ENCODE measurements at regions not wholly inside any gene's neighbourhood (a gene's known extent, or its start where the extent isn't known, plus 50 kb on each side); places are given as distances from the start of the nearest gene placed in this dataset.
"Not testable (repeated sequence)": the region's sequence is repeated elsewhere in the genome, so short reads cannot be mapped to it uniquely, and the experiment has no call there.

DNA sequence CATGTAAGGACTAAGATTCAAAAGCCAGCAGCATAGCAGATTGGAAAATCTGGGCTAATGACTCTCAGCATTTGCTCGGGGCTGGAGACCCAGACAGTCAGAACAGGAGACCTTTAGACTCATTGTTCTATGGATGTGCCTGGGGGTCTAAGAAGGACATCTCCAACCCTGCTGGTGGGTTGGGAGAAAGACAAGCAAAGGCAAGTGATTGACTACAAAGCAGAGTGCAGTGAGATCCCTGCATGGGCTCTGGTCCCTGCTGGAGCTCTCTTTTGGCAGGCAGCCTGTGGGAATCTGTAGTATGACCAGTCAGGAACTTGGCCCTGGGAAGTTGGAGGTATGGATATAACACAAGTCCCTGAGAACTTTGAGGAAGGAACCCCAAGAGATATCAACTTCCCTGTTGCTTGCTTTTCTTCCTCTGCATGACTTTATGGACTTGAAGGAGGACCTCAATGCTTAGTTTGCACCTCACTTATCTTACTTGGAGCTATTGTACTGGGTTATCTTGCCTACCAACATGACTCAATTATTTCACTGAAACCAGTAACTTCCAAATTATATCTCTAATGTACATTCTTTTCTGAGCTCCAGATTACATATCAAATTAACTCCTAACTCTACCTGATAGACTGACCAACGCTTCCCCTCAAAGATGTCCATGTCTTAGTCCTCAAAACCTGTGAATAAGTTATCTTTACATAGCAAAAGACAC, 236.0 kb downstream of the CYRIA start:
- H3K4me3 ChIP-seq (ENCODE audit: low read depth, low read length) = no peak overlapping the region
- TF ChIP-seq, protein P1, sequence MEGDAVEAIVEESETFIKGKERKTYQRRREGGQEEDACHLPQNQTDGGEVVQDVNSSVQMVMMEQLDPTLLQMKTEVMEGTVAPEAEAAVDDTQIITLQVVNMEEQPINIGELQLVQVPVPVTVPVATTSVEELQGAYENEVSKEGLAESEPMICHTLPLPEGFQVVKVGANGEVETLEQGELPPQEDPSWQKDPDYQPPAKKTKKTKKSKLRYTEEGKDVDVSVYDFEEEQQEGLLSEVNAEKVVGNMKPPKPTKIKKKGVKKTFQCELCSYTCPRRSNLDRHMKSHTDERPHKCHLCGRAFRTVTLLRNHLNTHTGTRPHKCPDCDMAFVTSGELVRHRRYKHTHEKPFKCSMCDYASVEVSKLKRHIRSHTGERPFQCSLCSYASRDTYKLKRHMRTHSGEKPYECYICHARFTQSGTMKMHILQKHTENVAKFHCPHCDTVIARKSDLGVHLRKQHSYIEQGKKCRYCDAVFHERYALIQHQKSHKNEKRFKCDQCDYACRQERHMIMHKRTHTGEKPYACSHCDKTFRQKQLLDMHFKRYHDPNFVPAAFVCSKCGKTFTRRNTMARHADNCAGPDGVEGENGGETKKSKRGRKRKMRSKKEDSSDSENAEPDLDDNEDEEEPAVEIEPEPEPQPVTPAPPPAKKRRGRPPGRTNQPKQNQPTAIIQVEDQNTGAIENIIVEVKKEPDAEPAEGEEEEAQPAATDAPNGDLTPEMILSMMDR (IDR thresholded peaks at IDR 0.05; ENCODE audit: insufficient read depth, low read depth, low read length) = no peak
- no peak for DNase-seq (ENCODE audit: low read depth)

GRCh38 chr2:16429002-16429401, 236.6 kb downstream of the CYRIA start:
- no peak overlapping the region for H3K4me3 ChIP-seq (ENCODE audit: low read depth, low read length)
- TF ChIP-seq, protein P1 (IDR thresholded peaks at IDR 0.05; ENCODE audit: insufficient read depth, low read depth, low read length) = no peak
- no peak for DNase-seq (ENCODE audit: low read depth)

- no peak for DNase-seq (ENCODE audit: low read depth)
- H3K4me3 ChIP-seq (ENCODE audit: low read depth, low read length) = no peak overlapping the region
- TF ChIP-seq, protein P1 (IDR thresholded peaks at IDR 0.05; ENCODE audit: insufficient read depth, low read depth, low read length) = no peak
These were observed 239.9 kb downstream of the CYRIA start for GRCh38 chr2:16425462-16426336.

GRCh38 chr2:16420421-16420820, 245.2 kb downstream of the CYRIA start:
- no peak overlapping the region for H3K4me3 ChIP-seq (ENCODE audit: low read depth, low read length)
- TF ChIP-seq, protein P1 (IDR thresholded peaks at IDR 0.05; ENCODE audit: insufficient read depth, low read depth, low read length) = no peak
- no peak for DNase-seq (ENCODE audit: low read depth)

- TF ChIP-seq, protein P1 (IDR thresholded peaks at IDR 0.05; ENCODE audit: insufficient read depth, low read depth, low read length) = no peak
- no peak for DNase-seq (ENCODE audit: low read depth)
- H3K4me3 ChIP-seq (ENCODE audit: low read depth, low read length) = no peak overlapping the region
These were observed 247.9 kb downstream of the CYRIA start for GRCh38 chr2:16417726-16418125.

- no peak for DNase-seq (ENCODE audit: low read depth)
- H3K4me3 ChIP-seq (ENCODE audit: low read depth, low read length) = no peak overlapping the region
- TF ChIP-seq, protein P1 (IDR thresholded peaks at IDR 0.05; ENCODE audit: insufficient read depth, low read depth, low read length) = no peak
These were observed 249.0 kb downstream of the CYRIA start for GRCh38 chr2:16416651-16417050.

DNA sequence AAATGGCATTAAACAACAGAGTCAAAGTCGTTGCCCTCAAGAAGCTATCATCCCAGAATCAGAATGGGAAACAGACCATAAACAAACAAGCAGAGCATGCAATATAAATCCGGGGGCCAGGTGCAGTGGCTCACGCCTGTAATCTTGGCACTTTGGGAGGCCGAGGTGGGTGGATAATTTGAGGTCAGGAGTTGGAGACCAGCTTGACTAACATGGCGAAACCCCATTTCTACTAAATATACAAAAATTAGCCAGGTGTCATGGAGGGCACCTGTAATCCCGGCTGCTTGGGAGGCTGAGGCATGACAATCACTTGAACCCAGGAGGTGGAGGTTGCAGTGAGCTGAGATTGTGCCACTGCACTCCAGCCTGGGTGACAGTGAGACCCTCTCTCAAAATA, 249.8 kb downstream of the CYRIA start:
- H3K4me3 ChIP-seq (ENCODE audit: low read depth, low read length); DNase-seq (ENCODE audit: low read depth): not testable (repeated sequence)
